ENCODE measurements at regions not wholly inside any gene's neighbourhood (a gene's known extent, or its start where the extent isn't known, plus 50 kb on each side); places are given as distances from the start of the nearest gene placed in this dataset.

GRCh38 chr3:81439108-81439507 lies 322.3 kb downstream of the GBE1 start:
- no peak for DNase-seq (ENCODE audit: low spot score)

- no peak for DNase-seq (ENCODE audit: low spot score)
Observed at GRCh38 chr3:81437683-81438082, 323.8 kb downstream of the GBE1 start.

- DNase-seq (ENCODE audit: low spot score) = no peak
Observed at GRCh38 chr3:81436182-81436581, 325.3 kb downstream of the GBE1 start.

DNA sequence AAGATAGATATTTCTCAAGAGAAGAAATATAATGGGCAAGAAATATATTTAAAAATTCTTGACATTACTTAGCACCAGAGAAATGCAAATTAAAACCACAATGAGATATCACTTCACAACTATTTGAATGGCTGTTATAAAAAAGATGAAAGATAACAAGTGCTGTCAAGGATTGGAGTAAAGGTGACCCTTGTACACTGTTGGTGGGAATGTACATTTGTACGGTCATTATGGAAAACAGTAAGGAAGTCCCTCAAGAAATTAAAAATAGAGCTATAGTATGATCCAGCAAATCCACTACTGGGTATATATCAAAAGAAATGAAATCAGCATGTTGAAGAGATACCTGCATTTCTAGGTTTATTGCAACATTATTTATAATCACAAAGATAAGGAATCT lies 326.4 kb downstream of the GBE1 start:
- no peak for DNase-seq (ENCODE audit: low spot score)

GRCh38 chr3:81434161-81434560 lies 327.3 kb downstream of the GBE1 start:
- no peak for DNase-seq (ENCODE audit: low spot score)

DNA sequence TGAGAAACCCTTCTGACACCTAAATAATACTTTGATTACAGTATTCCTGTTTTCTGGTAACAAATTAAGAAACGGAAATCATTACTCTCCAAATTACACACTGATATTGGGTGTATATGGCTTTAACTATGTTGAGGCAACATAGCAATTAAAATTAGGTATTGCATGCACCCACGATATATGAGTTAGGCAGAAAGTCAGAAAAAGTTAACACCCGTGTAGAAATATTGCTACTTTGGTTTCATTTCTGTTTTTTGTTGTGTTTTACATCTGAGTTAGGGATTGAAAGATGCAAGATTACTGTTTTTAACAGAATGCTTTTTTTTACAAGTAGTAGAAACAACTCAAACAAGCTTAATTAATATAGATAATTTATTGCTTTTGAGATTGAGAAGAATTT lies 327.8 kb downstream of the GBE1 start:
- DNase-seq (ENCODE audit: low spot score) = no peak

- DNase-seq (ENCODE audit: low spot score) = no peak
Observed at GRCh38 chr3:81432456-81432855, 329.0 kb downstream of the GBE1 start.

DNA sequence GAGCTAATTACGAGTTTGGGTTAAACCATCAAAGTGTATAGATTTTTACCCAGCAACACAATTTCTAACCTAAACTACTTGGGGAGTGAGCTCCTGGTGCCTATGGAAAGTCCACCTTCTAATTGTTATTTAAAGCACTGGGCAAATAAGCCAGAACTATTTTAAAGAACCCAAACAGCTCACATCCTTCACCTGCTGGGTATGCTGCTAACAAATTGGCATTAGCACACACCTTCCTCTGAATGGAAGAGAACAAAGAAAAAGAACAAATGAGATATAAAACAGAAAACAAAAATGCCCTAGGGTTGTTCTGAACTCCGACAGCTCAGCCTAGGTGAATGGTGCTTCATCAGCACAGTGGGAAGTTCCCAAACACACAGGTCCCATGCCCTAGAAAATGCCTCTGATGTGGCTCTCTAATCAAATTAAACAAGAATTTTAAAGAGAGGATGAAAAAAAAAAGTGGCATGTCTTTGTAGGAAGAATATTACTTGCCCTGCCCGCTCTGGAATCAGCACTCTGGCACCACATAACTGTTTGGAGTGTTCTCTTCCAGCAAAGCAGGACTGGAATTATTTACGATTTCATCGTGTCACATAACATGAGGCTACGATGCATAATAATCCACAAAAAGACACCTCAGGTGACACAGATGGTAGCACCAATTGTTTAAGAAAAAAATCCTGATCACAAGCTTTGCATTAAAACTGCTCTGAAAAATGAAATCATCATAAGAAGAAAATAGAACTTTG lies 334.4 kb downstream of the GBE1 start:
- no peak for DNase-seq (ENCODE audit: low spot score)

DNA sequence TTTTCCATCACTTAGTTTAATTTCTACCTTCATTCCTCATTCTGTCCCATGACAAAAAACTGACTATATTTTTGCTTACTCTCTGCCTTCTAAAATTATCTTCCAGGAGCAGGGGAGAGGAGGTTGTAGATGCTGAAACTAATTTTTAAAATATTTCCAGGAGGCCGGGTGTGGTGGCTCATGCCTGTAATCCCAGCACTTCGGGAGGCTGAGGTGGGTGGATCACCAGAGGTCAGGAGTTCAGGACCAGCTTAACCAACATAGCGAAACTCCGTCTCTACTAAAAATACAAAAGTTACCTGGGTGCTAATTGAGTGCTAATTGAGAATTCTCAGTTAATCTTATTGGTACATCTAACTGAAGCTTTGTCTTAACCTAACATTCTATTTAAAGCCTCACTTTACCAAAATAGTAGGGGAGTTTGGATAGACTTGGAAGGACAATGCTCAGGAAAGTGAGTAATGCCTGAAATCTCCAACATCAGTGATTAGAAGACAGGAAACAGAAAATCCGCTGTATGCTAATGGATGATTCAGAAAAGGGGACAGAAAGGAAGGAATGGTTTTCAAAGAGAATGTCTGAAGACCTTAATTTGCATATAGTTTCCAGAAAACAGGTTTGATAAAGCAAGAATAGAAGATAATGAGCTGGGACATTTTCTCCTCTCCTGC lies 336.1 kb downstream of the GBE1 start:
- DNase-seq (ENCODE audit: low spot score) = peak; percentile 95

DNA sequence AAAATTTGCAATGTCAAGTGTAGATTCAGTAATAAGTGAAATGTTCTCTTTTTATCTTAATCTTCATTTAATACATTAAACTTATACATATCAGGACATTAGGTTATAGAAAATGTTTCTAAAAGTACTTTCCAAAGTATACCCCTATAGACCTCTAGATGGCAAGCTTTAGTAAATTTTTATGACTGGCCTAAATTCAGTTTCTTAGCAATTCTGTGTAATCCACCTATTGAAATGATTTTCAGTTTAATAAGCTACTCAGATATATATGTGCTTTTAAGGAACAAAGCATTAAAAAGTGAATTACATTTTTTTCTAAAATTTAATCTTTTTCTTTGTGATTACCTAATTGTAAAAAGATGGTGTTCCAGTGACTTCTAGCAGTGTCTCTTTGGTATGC lies 342.2 kb downstream of the GBE1 start:
- DNase-seq (ENCODE audit: low spot score) = peak; percentile 47

DNA sequence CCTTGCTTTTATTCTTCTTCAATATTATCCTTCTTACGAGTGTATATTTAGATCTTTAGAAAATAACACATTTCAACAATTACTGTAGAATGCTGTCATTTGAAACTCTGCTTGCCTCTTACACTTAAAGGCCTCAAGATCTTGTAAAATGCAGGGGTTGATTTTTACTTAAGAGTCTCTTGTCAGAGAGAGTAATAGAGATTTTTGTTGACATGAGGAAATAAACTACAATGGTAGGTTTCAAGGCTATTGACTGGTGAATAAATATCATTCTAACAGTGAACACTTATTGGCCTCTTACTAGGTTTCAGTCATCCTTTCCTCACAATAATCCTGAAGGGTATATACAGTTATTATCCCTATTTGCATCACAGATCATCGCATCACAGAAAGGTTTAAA lies 344.6 kb downstream of the GBE1 start:
- DNase-seq (ENCODE audit: low spot score) = no peak

DNA sequence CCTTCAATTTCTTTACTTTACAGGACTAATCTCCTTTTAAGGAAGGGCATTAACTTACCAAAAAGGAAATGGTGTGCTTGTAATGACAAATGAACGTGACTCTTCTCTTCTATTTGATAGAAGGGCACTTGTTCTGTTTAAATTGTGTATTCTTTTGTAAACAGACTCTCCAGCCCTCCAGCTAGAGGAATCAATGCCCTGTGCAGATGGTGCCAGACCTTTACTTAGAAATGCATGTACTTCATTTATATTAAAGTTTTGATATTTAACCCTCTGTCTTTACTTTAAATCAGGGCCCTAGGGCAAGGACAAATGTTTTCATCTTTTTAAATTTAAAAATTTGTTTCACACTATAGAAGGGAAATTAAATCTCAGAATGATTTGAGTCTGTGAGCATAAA lies 355.1 kb downstream of the GBE1 start:
- DNase-seq (ENCODE audit: low spot score) = no peak

- no peak for DNase-seq (ENCODE audit: low spot score)
Observed at GRCh38 chr3:81395739-81396513, 365.5 kb downstream of the GBE1 start.

DNA sequence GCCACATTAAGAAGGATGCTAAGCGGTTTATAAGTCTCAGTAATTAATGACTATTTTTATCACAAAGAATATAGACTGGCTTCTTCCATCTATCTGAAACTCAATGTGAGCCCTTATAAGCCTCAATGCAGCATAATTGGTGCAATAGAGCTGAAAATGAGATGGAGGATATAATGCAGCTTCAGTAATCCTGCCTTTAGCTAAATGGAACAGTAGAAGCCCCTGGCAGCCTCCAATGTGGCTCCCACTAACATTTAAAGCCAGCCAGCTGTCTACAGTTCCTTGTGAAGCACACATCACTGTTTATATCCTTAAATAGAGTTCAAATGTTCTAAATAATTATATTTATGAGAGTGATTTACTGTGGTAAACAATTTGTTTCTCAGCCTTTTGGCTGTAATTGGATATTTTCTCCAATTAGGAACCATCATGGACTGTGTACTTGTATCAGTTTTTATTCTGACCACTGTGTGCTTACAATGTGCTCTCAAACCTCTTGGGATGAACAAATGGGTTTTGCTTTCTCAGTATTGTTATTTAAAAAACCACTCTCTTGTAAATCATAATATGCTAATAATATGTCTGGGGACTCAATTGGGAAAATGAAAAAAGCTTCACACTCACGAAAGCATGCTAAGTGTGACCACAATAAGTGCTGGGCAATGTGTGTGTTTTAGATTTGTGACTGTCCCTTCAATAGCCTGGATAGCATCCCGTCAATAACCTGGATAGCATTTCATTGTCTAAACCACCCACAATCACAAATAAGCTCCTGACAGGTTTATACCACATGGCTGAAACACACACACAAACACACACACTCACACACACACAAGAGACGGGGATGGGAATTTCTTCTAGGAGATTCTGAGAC lies 366.6 kb downstream of the GBE1 start:
- DNase-seq (ENCODE audit: low spot score) = no peak

GRCh38 chr3:81393251-81393650 lies 368.2 kb downstream of the GBE1 start:
- no peak for DNase-seq (ENCODE audit: low spot score)

GRCh38 chr3:81390796-81391195 lies 370.6 kb downstream of the GBE1 start:
- no peak for DNase-seq (ENCODE audit: low spot score)

GRCh38 chr3:81388191-81388590 lies 373.3 kb downstream of the GBE1 start:
- DNase-seq (ENCODE audit: low spot score) = no peak

GRCh38 chr3:81382470-81382869 lies 379.0 kb downstream of the GBE1 start:
- no peak for DNase-seq (ENCODE audit: low spot score)

DNA sequence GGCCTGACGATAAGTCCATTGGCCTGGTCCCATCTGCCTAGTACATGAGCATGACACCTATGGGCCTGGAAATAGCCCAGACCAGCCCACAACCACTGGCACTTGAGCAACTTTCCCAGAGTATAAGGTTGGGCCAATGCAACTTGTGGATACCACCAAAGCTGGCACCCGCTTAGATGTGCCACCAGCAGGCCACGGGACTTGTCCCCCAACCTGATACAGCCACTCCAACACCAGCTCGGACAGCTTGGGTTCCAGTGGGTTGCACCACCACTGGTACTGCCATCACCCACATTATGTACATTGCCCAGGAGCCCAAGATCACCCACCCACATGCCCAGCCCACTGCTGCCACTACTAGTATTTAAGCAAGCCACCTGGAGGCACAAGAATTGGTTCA lies 381.2 kb downstream of the GBE1 start:
- DNase-seq (ENCODE audit: low spot score) = no peak

DNA sequence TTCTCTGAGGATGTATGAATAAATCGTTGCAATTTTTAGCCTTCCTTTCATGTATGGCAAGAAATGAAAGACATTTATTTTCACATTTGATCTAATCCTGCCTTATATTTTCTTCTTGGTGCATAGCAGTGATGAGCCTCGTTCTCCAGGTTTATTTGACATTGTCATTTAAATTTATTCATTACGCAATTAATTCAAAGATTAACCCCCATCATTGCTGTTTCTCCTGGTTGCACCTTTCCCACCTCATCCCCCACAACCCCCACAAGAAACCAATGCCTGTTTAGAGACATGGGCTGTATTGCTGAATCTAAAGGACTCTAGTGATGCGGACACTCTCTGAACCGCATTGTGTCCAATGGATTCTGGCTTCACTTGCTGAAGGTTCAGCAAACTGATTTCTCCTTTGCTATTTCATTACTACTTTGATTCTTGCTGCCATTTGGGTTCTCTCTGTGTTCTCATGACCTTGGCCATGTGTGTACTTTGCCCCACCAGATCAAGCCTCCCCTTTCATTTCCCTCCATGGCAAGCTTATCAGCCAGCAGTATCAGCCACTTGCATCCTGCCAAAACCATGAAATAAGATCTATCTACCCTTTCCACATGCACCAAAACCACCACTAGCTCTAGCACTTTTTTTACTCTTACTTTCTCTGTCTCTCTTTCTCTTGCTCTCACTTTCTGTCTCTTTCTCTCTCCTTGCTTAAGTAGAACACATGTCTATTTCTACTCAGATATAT lies 382.7 kb downstream of the GBE1 start:
- no peak for DNase-seq (ENCODE audit: low spot score)

DNA sequence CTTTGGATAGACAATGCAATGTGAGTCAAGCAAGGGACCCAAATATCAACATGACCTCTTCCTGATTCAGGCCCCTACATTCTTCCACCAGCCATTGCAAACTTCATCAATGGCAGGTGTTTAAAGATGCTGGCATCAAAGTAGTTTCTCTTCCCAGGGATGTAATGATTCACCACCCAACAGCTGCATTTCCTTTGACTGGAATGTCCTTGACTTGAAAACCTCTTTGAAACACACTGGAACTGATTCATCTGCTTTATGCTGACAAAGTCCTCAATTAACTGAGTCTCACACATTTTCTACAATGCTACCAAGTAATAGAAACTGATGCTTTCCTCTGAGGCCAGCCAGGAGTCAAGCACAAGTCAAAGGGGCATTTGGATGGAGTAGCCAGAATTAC lies 385.5 kb downstream of the GBE1 start:
- peak; percentile 62 for DNase-seq (ENCODE audit: low spot score)

Data from kidney capillary endothelial cell (primary cell).